ENCODE measurements at regions not wholly inside any gene's neighbourhood (a gene's known extent, or its start where the extent isn't known, plus 50 kb on each side); places are given as distances from the start of the nearest gene placed in this dataset.

DNA sequence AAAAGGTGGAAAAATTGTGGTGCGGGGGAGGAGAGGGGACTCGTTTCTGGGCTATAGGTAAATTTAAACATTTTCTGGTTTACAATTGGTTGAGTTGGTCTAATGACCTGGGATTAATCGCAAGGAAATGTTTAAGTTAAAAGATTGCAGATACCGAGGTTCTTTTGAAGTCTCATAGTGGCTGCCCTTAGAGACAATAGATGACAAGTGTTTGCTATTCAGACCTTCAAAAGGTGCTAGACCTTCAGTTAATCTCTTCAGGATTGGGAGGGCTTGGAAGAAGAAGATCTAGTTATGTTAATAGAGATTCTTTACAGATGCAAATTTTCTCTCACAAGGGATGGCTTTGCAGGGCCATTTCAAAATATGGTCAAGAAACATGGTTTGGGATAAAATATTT, 2286.1 kb upstream of the AGA start:
- TF ChIP-seq, protein P1, sequence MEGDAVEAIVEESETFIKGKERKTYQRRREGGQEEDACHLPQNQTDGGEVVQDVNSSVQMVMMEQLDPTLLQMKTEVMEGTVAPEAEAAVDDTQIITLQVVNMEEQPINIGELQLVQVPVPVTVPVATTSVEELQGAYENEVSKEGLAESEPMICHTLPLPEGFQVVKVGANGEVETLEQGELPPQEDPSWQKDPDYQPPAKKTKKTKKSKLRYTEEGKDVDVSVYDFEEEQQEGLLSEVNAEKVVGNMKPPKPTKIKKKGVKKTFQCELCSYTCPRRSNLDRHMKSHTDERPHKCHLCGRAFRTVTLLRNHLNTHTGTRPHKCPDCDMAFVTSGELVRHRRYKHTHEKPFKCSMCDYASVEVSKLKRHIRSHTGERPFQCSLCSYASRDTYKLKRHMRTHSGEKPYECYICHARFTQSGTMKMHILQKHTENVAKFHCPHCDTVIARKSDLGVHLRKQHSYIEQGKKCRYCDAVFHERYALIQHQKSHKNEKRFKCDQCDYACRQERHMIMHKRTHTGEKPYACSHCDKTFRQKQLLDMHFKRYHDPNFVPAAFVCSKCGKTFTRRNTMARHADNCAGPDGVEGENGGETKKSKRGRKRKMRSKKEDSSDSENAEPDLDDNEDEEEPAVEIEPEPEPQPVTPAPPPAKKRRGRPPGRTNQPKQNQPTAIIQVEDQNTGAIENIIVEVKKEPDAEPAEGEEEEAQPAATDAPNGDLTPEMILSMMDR (IDR thresholded peaks at IDR 0.05): no peak
- TF ChIP-seq POLR2A (IDR thresholded peaks at IDR 0.05): no peak
